Stimulated activated CD8-positive, alpha-beta memory T cell treated with anti-CD3 and anti-CD28 coated beads, Interleukin-15, amount 100 ng/mL, for 1 hour (primary cell): ENCODE measurements at regions not wholly inside any gene's neighbourhood (a gene's known extent, or its start where the extent isn't known, plus 50 kb on each side); places are given as distances from the start of the nearest gene placed in this dataset.

ENCODE experiments used
- DNase-seq: peaks from one replicate; pipeline ENCODE4 v3.0.0-alpha.2; 2020; ENCODE audit warnings: low read depth

DNA sequence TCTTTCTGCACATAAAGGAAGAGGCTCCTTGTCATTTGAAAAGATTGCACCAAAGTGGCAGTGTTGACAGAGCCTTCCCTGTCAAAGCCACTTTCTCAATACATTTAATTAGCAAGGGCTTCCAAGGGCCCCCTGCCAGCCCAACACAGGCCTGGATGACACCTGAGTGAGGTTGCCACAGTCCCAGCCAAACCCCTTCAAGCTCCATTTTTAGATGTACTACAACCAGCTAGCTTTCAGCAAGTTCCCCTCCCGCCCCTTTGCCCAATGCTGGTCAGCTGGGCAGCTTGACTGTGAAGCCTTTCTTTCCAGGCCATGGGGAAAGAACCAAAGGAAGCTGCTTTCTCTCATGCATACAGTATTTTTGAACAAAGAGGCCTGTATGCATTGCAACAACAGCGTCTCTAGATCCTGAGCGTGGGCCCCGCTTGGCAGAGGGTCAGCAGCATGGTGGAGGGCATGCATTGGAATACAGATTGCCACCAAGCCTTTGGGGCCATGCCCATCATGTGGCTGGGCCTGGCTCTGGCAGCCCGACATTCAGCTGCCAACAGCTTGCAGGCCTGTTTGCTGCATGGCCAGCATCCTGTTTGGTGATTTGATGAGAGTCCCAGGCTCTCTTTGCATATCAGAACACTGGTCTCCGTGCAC is 261.1 kb upstream of the GATB start:
- DNase-seq = no peak

DNA sequence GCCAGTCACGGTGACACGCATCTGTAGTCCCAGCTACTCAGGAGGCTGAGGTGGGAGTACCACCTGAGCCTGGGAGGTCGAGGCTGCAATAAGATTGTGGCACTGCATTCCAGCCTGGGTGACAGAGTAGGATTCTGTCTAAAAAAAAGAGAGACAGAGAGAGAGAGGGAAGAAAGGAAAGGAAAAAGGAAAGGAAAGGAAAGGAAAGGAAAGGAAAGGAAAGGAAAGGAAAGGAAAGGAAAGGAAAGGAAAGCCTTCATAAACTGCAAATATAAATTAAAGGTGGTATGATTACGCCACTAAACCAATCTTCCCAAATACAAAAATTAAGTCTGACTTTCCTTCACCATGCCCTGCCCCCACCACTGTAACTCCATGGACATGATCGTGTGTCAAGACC is 259.3 kb upstream of the GATB start:
- DNase-seq = no peak

DNA sequence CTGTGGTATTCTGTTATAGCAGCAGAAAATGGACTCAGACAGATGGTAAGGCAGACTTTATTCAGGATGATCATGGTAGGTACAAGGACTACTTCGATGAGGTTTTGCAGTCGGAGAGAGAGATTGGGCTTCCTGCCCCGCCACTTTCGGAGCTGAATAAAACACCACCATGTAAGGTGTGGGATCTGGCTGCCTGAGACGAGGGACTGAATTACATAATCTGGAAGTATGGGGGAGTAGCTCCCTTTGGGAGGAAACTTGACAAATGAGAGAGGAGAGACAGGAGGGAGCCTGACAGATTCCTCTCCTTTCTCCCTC is 255.5 kb upstream of the GATB start:
- no peak for DNase-seq

DNA sequence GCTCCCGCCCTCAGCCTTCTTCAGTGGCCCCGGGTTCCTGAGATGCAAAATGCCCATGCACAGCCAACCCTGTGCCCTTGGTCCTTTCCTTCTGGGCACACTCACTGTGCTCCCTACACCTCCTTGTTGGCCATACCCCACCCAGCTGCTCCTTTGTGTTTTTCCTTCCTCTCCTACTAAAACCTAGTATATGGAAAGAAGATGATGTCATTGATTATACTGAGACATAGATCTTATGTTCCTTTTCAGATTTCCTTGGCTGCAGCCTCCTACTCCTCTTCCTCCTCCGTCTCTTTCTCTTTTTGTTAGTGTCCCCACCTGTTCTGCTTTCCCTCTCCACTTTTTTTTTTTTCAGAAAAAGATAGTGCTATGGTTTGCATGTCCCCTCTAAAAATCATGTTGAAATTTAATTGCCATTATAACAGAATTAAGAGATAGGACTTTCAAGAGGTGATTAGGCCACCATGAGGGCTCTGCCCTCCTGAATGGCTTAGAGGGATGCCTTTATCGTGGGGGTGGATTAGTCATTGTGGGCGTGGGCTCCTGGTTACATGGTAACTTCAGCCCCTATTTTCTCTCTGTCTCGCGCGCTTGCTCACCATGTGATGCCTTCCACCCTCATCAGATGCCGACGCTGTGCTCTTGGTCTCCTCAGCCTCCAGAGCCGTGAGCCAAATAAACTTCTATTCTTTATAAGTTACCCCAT is 254.9 kb upstream of the GATB start:
- DNase-seq = no peak

DNA sequence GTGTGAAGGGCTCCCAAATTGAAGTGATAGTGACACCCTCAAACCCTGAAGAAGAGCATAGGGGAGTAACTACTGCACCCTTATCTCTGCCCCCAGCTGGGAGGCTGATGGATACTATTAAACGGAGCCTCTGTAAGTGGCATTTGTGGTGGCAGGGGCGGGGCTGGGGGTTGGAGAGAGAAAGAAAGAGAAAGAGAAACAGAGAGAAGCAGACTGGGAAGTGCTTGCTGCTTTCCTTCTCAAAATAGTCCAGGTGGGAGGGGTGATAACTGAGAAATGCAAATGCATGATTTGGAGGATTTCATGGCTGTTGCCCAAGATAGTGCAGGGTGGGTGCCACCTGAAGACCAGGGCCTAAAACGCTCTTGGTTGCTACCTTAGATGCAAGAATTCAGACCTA is 253.5 kb upstream of the GATB start:
- DNase-seq = no peak

DNA sequence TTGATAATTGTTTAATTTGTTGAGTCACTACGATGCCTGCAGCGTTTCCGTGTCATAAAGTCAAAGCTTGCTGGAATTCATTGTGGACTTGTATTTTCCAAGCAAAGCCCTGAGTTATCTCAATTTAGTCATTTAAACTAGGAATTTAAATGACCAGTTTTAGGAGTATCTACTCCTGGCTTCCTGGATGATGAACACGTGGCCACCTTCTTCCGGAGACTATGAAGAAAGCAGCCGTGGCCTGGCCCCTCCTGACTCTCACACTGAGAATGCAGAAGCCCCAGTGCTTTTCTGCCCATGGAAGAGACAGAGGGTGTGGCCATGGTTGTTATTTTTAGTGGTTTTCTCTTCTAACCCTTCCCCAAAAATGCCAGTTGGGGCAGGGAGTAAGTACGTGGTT is 250.7 kb upstream of the GATB start:
- no peak for DNase-seq

DNA sequence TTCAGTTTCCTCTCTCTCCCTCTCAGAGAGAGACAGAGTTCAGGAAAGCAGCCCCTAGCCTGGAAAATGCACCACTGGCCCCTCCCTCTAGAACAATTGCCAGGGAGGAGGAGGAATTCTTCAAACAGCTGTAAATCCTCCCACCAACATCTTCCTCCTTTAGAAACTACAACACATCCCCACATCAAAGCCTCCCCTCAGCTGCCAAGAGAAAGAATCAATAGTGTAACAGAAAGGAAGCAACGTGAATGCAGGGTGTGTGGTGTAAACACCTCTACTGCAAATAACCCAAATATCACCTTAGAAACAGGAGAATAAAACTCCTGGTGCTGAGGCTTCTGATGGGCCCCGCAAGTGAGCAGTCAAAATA is 249.9 kb upstream of the GATB start:
- no peak for DNase-seq

DNA sequence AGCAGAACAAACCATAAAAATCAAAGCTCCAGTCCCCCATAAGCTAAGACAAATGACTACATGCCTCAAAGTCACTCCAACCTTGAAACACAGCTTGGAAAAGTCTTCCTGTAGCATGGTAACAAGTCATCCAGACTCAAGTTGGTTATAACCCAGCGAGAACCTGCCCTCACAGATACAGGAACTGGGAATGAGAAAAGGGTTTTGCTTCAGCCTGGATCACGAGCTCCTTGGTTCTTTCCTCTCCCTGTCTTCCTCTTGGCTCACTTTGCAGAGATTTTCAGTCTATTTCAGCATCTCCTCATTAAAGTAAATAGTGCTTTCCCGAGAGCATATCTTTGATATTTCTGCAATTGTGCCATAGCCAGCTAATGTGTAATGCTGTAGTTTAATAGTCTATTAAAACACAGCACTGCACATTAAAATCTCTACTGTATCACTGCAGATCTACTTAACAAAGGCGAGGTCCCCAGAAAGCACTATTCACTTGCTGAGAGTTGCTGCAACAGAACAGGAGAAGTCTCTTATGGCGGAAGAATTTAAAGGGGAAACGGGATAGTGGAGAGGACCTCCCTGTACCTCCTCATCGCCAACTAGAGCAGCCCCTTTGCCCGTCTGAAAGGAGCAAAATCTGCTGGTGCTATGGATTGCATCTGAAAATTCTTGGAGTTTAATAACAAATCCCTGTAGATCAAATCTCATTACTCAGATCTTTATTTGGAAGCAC is 249.3 kb upstream of the GATB start:
- no peak for DNase-seq

DNA sequence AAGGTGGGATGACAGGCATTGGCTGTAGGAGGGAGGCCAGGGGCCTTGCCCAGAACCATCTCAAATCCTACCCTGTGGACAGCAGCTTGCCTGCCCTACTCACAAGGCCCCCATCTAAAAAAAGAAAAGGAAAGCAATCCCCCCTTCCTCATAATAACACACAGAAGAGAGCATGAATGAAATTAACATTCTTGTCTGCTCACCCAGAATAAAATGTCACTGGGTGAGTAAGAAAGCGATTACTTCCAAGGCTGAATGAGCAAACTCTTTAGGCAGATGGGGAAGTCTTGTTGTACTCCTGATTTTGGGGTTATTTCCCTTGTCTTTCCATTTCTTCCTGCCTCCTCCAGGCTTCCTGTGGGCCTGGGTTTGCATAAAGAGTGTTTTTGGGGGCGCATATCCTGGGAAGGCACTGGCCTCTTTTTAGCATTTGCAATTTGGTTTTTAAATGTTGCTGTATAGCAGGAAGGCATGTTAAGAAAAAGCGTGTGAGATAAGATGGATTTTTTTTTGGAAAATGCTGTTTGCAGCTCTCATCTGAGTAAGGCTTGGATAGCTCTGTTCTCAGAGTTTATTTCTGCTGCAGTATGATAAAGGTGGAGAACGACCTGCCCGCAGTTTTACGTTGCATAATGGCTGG is 248.3 kb upstream of the GATB start:
- DNase-seq = no peak

DNA sequence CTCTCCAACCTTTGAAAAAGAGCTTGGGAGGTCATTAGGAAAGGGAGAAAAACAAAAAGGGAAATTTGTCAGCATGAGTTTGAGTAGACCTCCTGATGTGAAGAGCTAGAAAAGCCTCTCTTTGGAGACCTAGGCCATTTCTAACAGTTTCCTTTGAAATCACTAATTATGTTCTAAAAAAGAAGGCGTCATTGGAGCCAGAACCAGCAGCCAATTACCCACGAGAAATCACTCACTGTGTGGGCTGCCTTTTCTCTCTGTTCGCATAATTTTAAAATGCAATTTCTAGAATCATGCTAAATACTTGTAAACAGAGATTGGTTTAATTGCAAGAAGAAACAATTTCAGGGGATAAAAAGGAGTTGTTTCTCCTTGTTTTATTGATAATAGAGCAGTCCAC is 246.3 kb upstream of the GATB start:
- no peak for DNase-seq

DNA sequence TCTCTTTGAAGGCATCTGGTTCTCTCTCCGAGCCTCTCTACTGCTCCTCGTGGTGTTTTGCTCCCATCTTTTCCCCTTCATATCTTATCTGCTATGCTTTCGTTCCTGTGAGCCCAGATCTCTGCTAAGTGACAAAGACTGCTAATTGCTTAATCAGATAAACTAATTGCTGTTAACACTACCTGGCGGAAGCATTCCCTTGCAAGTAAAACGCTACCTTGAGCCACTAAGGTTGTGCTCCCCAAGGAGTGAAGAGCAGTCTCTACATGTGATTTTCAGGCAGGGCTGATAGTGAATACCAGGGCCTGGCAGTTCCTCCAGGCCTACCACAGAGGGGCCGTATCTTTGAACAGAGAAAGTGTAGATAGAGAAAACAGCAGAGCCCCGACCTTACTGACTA is 244.0 kb upstream of the GATB start:
- no peak for DNase-seq

DNA sequence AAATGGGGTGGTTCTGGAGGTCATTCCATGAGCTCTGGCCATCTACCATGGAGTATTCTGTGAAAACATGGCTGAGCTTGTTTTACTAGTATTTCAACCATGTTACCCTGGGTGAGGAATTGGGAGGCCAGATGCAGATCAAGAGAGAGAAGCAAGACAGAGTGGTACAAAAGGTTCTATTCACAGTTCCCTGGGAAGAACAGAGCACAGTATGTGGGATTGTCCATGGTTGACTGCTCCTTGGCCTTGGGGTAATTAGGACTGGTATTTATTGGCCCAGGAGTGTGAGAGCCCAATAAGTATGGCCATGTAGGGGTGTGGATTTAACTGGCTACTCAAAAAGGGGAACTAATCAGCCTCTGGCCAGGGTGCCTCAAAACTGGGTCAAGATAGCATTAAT is 239.7 kb upstream of the GATB start:
- no peak for DNase-seq

DNA sequence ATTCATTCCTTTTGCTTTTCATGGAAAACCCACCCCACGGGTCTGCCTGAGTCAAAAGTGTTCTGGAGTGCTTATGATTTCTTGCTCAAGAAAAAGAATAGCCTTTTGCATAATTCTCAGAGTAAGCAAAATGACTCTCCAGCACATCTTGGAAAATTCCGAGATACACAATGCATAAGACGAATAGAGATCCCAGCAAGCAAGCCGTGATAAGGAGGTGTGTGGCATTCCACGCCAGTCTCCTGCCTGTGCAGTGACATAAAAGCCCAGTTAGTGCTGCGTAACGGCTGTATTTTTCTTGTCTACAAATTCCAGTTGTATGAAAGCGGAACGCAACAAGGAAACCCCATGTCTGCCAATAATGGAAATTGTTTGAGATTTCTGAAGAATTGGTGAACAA is 237.9 kb upstream of the GATB start:
- DNase-seq = no peak

DNA sequence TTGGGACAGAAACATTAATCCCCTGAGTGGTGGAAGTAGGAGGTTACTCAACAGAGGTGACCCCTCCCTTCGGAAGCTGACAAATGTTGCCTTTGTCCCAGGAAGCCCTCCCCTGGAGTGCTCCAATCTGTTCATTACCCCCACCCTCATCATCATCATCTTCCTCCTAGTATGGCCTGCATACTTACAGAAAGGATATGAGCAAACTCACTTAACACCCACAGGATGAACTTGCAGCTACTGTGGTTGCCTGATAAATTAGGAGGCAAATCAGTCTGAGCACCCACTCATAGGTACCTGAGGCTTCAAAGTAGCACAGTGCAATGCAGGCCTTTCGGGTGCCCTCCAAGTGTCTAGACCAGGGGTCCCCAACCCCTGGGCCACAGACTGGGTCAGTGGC is 236.7 kb upstream of the GATB start:
- DNase-seq = no peak

DNA sequence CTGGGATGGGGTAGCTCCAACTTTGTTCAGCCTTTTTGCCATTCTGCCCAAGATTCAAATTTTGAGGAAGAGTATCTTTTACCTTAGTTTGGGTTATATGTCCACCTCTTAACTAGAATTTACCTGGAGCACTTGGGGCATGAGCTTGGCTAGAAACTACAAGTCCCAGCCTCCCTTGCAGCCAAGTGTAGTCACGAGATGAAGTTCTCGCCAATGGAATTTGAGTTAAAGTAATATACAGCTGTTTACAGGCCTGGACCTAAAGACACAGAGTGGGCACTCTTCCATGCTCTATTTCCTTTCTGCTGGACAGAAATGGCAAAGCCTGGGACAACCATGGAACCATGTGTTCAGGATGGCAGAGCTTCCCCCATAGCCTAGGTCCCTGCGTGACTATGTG is 233.6 kb upstream of the GATB start:
- DNase-seq = no peak

DNA sequence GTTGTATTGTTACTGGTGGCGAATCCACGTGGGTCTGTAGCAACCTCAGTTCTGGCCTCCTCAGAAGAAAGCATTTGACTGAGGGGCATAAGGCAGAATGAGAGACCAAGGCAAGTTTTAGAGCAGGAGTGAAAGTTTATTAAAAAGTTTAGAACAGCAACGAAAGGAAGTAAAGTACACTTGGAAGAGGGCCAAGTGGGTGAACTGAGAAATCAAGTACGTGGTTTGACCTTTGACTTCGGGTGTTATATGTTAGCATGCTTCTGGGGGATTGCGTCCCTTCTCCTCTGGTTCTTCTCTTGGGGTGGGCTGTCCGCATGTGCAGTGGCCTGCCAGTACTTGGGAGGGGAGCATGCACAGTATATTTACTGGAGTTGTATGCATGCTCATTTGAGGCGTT is 232.7 kb upstream of the GATB start:
- no peak for DNase-seq

DNA sequence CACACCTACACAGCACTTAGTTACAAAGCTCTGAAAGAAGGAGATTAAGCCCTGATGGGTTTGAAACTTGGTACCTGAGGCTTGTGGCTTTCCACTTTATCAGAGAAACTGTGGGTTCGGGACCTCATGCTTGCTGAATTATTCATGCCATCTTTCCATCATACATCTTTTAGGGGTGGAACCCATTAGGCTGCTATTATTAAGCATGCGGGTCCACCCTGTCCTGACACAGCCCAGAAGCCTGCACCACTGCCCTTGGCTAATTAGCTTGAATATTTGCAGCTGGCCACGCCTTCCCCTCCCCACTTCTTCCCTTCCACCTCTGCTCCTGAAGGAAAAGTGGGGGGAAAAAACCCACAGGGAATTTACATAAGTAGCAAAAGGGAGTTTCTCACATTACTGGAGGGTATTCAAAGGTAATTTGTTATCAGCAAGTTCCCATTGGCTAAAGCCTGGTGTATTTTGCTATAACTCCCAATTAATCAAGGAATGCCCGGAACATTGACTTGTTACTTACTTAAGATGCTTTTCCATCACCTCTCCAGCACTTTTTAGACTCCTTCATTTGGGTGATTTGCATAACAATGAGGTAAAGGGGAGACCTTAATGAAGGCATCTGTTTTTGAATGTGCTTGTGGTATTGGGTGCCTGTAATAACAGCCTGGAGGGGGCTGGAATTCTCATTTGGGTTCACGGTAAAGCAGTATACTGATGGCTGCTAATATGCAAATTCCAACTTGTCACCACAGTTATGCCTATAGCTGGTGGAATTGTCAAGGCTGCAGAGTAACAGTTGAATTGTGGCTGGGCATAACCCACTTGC is 231.7 kb upstream of the GATB start:
- DNase-seq = no peak

DNA sequence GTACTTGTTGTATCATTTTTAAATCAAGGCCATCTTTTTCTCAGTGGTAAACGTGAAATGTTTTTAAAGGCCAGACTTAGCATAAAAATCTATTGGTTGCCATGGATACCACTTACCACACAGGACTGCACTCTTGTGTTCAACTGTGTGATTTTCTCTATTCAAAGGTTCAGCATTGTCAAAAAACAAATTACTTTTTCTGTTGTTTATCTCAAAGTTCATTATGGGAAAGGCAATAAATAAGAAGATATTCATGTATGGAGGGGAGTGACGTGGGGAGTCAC is 231.0 kb upstream of the GATB start:
- DNase-seq = no peak

DNA sequence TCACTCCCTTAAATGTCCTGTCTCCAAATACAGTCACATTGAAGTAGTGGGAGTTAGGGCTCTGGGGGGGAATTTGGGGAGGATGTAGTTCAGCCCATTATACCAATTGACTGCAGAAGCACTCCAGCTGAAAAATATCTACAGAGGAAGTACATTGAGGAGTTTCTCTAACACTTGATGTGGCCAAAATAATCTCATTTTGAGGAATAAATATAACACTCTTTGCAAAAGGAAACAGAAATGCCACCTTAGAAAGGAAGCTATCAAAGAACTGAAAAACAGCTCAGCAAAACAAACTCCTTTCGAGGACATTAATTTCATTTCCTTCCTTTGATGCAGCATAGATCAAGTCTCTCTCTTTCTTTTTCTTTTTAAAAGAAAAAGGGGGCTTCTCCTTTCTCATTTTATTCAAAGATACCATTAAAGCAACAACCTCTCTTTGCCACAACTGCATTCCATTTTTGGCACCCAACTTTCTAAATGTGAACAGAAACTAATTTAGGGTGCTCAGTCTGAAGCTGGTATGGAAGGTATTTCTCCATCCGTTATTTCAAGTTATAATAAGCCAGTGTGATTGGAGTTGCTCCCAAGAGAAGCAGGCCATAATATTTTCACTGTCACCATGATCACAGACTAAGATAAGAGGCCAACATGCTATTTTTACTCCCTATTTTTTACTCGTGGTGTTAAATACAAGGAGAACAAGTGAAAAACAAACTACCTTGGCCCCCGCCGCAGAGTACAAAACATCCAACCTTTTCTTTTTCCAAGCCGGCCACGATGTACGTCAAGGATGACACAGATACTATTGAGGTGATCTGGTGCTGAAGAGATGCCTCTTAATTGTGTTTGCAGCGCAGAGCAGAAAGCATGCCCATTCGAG is 230.4 kb upstream of the GATB start:
- no peak for DNase-seq

DNA sequence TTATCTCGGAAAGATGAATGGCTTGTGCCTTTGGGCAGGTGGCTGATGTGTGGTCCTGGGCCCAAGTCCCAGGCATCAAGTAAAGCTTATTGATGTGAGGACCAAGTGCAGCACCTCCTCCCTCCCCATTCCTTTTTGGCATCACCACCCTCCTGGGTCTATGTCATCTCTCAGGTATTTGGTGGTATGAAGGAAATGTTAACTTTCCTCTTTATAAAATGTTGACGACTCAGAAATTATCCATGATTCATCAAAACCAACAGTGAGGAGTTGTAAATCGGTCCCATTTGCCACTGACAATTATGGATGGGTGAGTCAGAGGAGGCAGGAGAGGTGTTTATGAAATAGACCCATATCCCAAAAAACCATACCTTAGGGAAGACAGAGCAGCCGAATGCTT is 229.4 kb upstream of the GATB start:
- DNase-seq = no peak

DNA sequence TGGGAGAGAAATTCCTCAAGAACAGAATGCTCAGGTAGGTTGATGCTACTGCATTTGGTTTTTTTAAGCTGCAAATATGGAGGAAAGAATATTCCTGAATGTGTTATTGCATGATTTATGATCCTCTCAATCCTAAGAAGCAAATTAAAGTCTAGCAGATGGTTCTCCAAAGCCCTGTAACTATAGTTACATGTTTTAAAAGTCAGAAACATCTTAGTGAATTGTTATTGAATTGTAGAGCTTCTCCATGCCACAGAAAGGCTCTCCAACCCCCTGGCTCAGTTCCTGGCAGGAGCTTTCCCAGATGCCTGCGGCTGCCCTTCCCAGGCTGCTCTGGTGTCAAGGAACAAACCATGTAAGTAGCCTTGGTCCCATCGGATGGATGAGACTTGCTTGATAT is 227.8 kb upstream of the GATB start:
- no peak for DNase-seq

DNA sequence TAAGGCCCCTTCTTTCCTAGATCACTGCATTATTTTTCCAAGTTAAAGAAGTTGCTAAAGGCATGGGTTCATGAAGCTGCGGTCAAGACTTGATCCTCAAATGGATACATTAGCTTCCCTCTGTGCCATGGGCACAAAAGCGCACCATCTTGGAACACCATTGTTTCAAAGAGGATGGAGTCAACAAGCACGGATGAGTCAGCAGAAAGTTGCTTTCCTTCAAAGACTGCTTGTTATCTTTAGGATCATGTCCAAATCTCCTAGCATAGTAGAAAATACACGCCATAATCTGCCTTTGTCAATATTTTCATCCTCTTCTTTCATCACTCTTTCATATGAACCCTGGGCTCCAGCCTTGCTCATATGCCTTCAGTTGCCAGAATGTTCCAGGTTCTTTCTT is 226.8 kb upstream of the GATB start:
- no peak for DNase-seq
